Nephron (organoid): ENCODE measurements at regions not wholly inside any gene's neighbourhood (a gene's known extent, or its start where the extent isn't known, plus 50 kb on each side); places are given as distances from the start of the nearest gene placed in this dataset.

Source experiments
- H3K27ac Mint-ChIP-seq, 3 experiments: 2 replicates each; pipeline ENCODE4 v1.8.0; 2020; ENCODE audit warnings: mixed read lengths in 3 of 3, mild to moderate bottlenecking in 2 of 3, moderate library complexity in 1 of 3
- H3K27me3 Mint-ChIP-seq: 2 replicates; pipeline ENCODE4 v1.8.0; 2021; ENCODE audit warnings: low read depth, mild to moderate bottlenecking, moderate library complexity, mixed read lengths
- H3K36me3 Mint-ChIP-seq: 2 replicates; pipeline ENCODE4 v1.8.0; 2020; ENCODE audit warnings: low read depth, mixed read lengths
- H3K4me1 Mint-ChIP-seq: 2 replicates; pipeline ENCODE4 v1.8.0; 2020; ENCODE audit warnings: mixed read lengths
- H3K4me3 Mint-ChIP-seq, 3 experiments: 2 replicates each; pipeline ENCODE4 v1.8.0; 2020; ENCODE audit warnings: mild to moderate bottlenecking in 3 of 3, mixed read lengths in 3 of 3, moderate library complexity in 2 of 3
- H3K9me3 Mint-ChIP-seq: 2 replicates; pipeline ENCODE4 v1.8.0; 2020; ENCODE audit warnings: mixed read lengths
- CTCF ChIP-seq, 3 experiments: fragments of 200-600 bp; sonication (generic); IDR thresholded peaks; one replicate each; pipeline ENCODE4 v1.5.0; 2021; ENCODE audit warnings: antibody characterized with exemption in 3 of 3; ENCODE audit not compliant: unreplicated experiment in 3 of 3

GRCh38 chr1:58922302-58923089 is 138.6 kb upstream of the JUN start:
- peaks cover 6% of the 10 kb centered on the region for H3K27me3 Mint-ChIP-seq
- peaks cover 24% of the 10 kb centered on the region for H3K4me1 Mint-ChIP-seq
- peak overlapping the region; percentile 54 to 64 (median 58) for H3K27ac Mint-ChIP-seq
- H3K4me3 Mint-ChIP-seq, result no peak overlapping the region
- TF ChIP-seq CTCF (IDR thresholded peaks at IDR 0.05; ENCODE audit: unreplicated experiment in 3 of 3), result no peak
- no peaks in the 10 kb centered on the region for H3K36me3 Mint-ChIP-seq
- H3K9me3 Mint-ChIP-seq, result no peaks in the 10 kb centered on the region

GRCh38 chr1:58923090-58923470 is 139.2 kb upstream of the JUN start:
- Mint-ChIP-seq H3K27ac (peak overlapping the region; percentile 54 to 64 (median 58)), H3K27me3 (peaks cover 6% of the 10 kb centered on the region), H3K36me3 (no peaks in the 10 kb centered on the region), H3K4me1 (peaks cover 24% of the 10 kb centered on the region), H3K9me3 (no peaks in the 10 kb centered on the region), H3K4me3 (no peak overlapping the region)
- no peak for TF ChIP-seq CTCF (IDR thresholded peaks at IDR 0.05; ENCODE audit: unreplicated experiment in 3 of 3)

GRCh38 chr1:58924016-58924565 is 140.2 kb upstream of the JUN start:
- TF ChIP-seq CTCF (IDR thresholded peaks at IDR 0.05; ENCODE audit: unreplicated experiment in 3 of 3), result no peak
- H3K4me3 Mint-ChIP-seq, result no peak overlapping the region
- peaks cover 11% of the 10 kb centered on the region for H3K27me3 Mint-ChIP-seq
- peak overlapping the region in 1 of 3 experiments; percentile 1 for H3K27ac Mint-ChIP-seq
- H3K36me3 Mint-ChIP-seq, result no peaks in the 10 kb centered on the region
- peaks cover 24% of the 10 kb centered on the region for H3K4me1 Mint-ChIP-seq
- no peaks in the 10 kb centered on the region for H3K9me3 Mint-ChIP-seq

- Mint-ChIP-seq H3K27me3 (peaks cover 12% of the 10 kb centered on the region), H3K4me1 (peaks cover 24% of the 10 kb centered on the region), H3K36me3 (no peaks in the 10 kb centered on the region), H3K9me3 (no peaks in the 10 kb centered on the region), H3K27ac (no peak overlapping the region), H3K4me3 (no peak overlapping the region)
- TF ChIP-seq CTCF (IDR thresholded peaks at IDR 0.05; ENCODE audit: unreplicated experiment in 3 of 3), result no peak
Observed at GRCh38 chr1:58924821-58925220, 141.0 kb upstream of the JUN start.

- H3K4me1 Mint-ChIP-seq, result peaks cover 24% of the 10 kb centered on the region
- H3K9me3 Mint-ChIP-seq, result no peaks in the 10 kb centered on the region
- H3K4me3 Mint-ChIP-seq, result no peak overlapping the region
- TF ChIP-seq CTCF (IDR thresholded peaks at IDR 0.05; ENCODE audit: unreplicated experiment in 3 of 3), result no peak
- H3K36me3 Mint-ChIP-seq, result no peaks in the 10 kb centered on the region
- H3K27me3 Mint-ChIP-seq, result peaks cover 12% of the 10 kb centered on the region
- H3K27ac Mint-ChIP-seq, result no peak overlapping the region
Observed at GRCh38 chr1:58925247-58925646, 141.4 kb upstream of the JUN start.

GRCh38 chr1:58926152-58926551 is 142.3 kb upstream of the JUN start:
- no peak for TF ChIP-seq CTCF (IDR thresholded peaks at IDR 0.05; ENCODE audit: unreplicated experiment in 3 of 3)
- Mint-ChIP-seq H3K4me1 (peaks cover 24% of the 10 kb centered on the region), H3K36me3 (no peaks in the 10 kb centered on the region), H3K4me3 (no peak overlapping the region), H3K27me3 (peaks cover 12% of the 10 kb centered on the region), H3K9me3 (no peaks in the 10 kb centered on the region), H3K27ac (no peak overlapping the region)
